CD4-positive, CD25-positive, alpha-beta regulatory T cell (primary cell): ENCODE measurements at regions not wholly inside any gene's neighbourhood (a gene's known extent, or its start where the extent isn't known, plus 50 kb on each side); places are given as distances from the start of the nearest gene placed in this dataset.

Source experiments
- ATAC-seq, 2 donors: fragments of 150-1000 bp; cut with Tn5 transposase; one replicate each; pipeline ENCODE4 v1.10.0; 2021; ENCODE audit warnings: low read depth in 2 of 2, moderate number of reproducible peaks in 2 of 2, moderate library complexity in 1 of 2
- DNase-seq, 3 donors: peaks; one replicate each; pipeline versions ENCODE4 v3.0.0 to v3.0.0-alpha.2; 2012 to 2022; ENCODE audit warnings: mixed read lengths in 1 of 3
- H3K27ac ChIP-seq: one replicate; pipeline ENCODE4 v1.7.0; 2013; ENCODE audit warnings: mild to moderate bottlenecking, low read length; ENCODE audit not compliant: insufficient read depth, poor library complexity, severe bottlenecking
- H3K27me3 ChIP-seq: one replicate; pipeline ENCODE4 v1.7.0; 2013; ENCODE audit warnings: low read length; ENCODE audit not compliant: control insufficient read depth, insufficient read depth
- H3K36me3 ChIP-seq: one replicate; pipeline ENCODE4 v1.7.0; 2013; ENCODE audit warnings: mild to moderate bottlenecking, low read length, moderate library complexity; ENCODE audit not compliant: control insufficient read depth, insufficient read depth
- H3K4me1 ChIP-seq: 2 replicates; pipeline ENCODE4 v1.7.0; 2013; ENCODE audit warnings: mild to moderate bottlenecking, low read length; ENCODE audit not compliant: insufficient read depth, control insufficient read depth, poor library complexity, severe bottlenecking
- H3K4me3 ChIP-seq: one replicate; pipeline ENCODE4 v1.7.0; 2013; ENCODE audit warnings: low read depth, mild to moderate bottlenecking, low read length, moderate library complexity
- H3K9me3 ChIP-seq, 2 experiments: 1 replicate in 1 of 2; 2 replicates in 1 of 2; pipeline ENCODE4 v1.7.0; 2013; ENCODE audit warnings: low read length in 2 of 2, mild to moderate bottlenecking in 1 of 2, moderate library complexity in 1 of 2; ENCODE audit not compliant: control insufficient read depth in 2 of 2
- H3K27ac Mint-ChIP-seq, 3 donors: one replicate each; pipeline ENCODE4 v1.8.0; 2020 to 2022; ENCODE audit warnings: mild to moderate bottlenecking in 3 of 3, mixed read lengths in 3 of 3, moderate library complexity in 2 of 3
- H3K27me3 Mint-ChIP-seq: one replicate; pipeline ENCODE4 v1.8.0; 2022; ENCODE audit warnings: mild to moderate bottlenecking, mixed read lengths
- H3K36me3 Mint-ChIP-seq: one replicate; pipeline ENCODE4 v1.8.0; 2020; ENCODE audit warnings: mixed read lengths
- H3K4me1 Mint-ChIP-seq, 4 donors: one replicate each; pipeline ENCODE4 v1.8.0; 2020 to 2022; ENCODE audit warnings: mixed read lengths in 4 of 4, mild to moderate bottlenecking in 1 of 4
- H3K4me3 Mint-ChIP-seq, 4 donors: one replicate each; pipeline ENCODE4 v1.8.0; 2020 to 2022; ENCODE audit warnings: mild to moderate bottlenecking in 4 of 4, mixed read lengths in 4 of 4, moderate library complexity in 3 of 4
- H3K9me3 Mint-ChIP-seq, 7 donors: one replicate each; pipeline ENCODE4 v1.8.0; 2020 to 2022; ENCODE audit warnings: mixed read lengths in 7 of 7, mild to moderate bottlenecking in 3 of 7, moderate library complexity in 2 of 7

DNA sequence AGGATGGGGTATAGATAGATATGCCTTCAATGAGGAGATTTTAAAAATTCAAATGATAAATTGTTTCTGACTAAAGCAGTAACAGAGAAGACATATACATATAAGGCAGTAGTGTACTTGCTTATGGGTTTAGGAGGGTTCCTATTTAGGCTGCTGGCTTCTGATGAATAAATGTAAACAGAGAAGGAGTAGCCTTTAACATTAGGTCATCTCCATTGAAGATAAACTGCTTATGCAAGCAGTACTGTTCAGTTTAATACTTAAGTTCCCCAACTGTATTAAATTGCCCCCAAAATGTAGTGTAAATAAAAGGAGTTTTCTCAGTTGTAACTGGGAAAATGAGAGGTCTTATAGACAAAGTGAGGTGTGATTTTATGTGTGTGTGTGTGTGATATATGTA is 217.7 kb upstream of the TMEFF2 start:
- H3K9me3 Mint-ChIP-seq = peaks cover 0 to 2% (median 0%) of the 10 kb centered on the region in 7 donors
- H3K4me1 Mint-ChIP-seq = no peaks in the 10 kb centered on the region
- H3K4me3 ChIP-seq = no peak overlapping the region
- no peak overlapping the region for H3K4me3 Mint-ChIP-seq
- peak overlapping the region in 1 of 3 donors; percentile 6 for H3K27ac Mint-ChIP-seq
- H3K36me3 ChIP-seq = no peaks in the 10 kb centered on the region
- no peaks in the 10 kb centered on the region for H3K9me3 ChIP-seq
- no peaks in the 10 kb centered on the region for H3K27me3 ChIP-seq
- no peaks in the 10 kb centered on the region for H3K4me1 ChIP-seq
- no peaks in the 10 kb centered on the region for H3K27me3 Mint-ChIP-seq
- DNase-seq (no peak), ATAC-seq (no peak)
- no peaks in the 10 kb centered on the region for H3K36me3 Mint-ChIP-seq
- H3K27ac ChIP-seq = no peak overlapping the region

DNA sequence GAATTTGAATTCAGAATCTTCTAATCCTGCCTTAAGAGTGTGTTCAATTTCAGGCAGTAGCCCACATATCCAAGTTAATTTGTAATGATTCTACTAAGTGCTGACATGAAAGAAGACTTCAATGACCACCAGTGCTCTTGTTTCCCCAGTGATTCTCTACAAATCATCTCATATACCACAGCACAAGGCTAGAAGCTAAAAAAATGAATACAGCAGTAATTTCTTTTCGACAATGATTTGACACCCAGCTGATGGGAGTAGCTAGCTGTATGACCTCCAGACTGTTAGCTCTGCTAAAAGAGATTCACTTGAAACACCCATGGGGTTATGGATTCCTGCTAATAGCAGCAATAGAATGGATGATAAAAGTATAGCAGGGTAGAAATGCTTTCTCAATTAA is 217.0 kb upstream of the TMEFF2 start:
- Histone ChIP-seq H3K36me3 (no peaks in the 10 kb centered on the region), H3K27me3 (no peaks in the 10 kb centered on the region), H3K4me1 (no peaks in the 10 kb centered on the region), H3K27ac (no peak overlapping the region), H3K9me3 (no peaks in the 10 kb centered on the region), H3K4me3 (no peak overlapping the region)
- H3K27me3 Mint-ChIP-seq = no peaks in the 10 kb centered on the region
- no peaks in the 10 kb centered on the region for H3K36me3 Mint-ChIP-seq
- H3K9me3 Mint-ChIP-seq = peaks cover 0 to 2% (median 0%) of the 10 kb centered on the region in 7 donors
- H3K4me1 Mint-ChIP-seq = no peaks in the 10 kb centered on the region
- no peak overlapping the region for H3K27ac Mint-ChIP-seq
- no peak for ATAC-seq
- no peak overlapping the region for H3K4me3 Mint-ChIP-seq
- DNase-seq = no peak

DNA sequence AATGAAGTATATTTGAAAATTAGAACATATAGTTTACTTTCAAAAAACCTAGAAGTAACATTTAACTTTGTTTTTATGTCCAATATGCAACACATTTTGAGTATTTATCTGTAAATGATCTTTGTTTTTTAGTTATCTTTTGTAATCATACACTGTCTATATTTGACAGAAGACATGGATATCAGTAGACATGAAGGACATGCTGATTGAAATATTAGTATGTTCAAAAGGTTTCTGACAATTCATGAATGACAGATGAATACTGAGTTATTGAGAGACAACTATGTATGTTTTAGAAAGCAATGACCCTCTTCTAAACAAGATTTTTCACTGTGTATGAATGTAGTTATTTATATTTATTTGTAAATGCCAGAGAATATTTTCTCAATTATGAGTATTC is 215.6 kb upstream of the TMEFF2 start:
- H3K27me3 Mint-ChIP-seq = no peaks in the 10 kb centered on the region
- Histone ChIP-seq H3K9me3 (no peaks in the 10 kb centered on the region), H3K36me3 (no peaks in the 10 kb centered on the region), H3K27ac (no peak overlapping the region), H3K4me3 (no peak overlapping the region), H3K27me3 (no peaks in the 10 kb centered on the region), H3K4me1 (no peaks in the 10 kb centered on the region)
- no peak overlapping the region for H3K4me3 Mint-ChIP-seq
- no peaks in the 10 kb centered on the region for H3K4me1 Mint-ChIP-seq
- ATAC-seq (no peak), DNase-seq (no peak)
- no peak overlapping the region for H3K27ac Mint-ChIP-seq
- peaks cover 0 to 2% (median 0%) of the 10 kb centered on the region in 7 donors for H3K9me3 Mint-ChIP-seq
- H3K36me3 Mint-ChIP-seq = no peaks in the 10 kb centered on the region

DNA sequence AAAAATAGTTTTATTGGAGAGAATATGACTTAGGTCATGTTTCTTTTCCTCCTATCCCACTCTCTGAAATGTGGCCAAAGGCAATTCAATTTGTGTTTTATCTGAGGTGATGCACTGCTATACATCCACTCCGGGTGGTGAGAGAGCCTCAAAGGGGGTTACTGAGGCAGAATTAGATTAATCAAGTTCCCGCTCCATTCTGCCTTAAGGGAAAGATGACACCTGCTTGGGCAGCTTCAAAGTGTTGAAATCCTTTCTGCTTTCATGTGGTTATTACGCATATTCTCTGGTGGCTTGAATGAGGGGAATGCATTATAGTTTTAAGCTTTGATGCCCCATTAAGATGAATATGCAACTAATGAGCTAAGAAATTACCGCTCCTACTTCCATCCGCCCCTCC is 213.0 kb upstream of the TMEFF2 start:
- Histone ChIP-seq H3K27me3 (no peaks in the 10 kb centered on the region), H3K4me3 (no peak overlapping the region), H3K27ac (no peak overlapping the region), H3K4me1 (no peaks in the 10 kb centered on the region), H3K36me3 (no peaks in the 10 kb centered on the region), H3K9me3 (no peaks in the 10 kb centered on the region)
- no peak overlapping the region for H3K27ac Mint-ChIP-seq
- DNase-seq = no peak
- no peaks in the 10 kb centered on the region for H3K4me1 Mint-ChIP-seq
- no peak for ATAC-seq
- no peak overlapping the region for H3K4me3 Mint-ChIP-seq
- no peaks in the 10 kb centered on the region for H3K27me3 Mint-ChIP-seq
- H3K36me3 Mint-ChIP-seq = no peaks in the 10 kb centered on the region
- peaks cover 0 to 3% (median 0%) of the 10 kb centered on the region in 7 donors for H3K9me3 Mint-ChIP-seq

DNA sequence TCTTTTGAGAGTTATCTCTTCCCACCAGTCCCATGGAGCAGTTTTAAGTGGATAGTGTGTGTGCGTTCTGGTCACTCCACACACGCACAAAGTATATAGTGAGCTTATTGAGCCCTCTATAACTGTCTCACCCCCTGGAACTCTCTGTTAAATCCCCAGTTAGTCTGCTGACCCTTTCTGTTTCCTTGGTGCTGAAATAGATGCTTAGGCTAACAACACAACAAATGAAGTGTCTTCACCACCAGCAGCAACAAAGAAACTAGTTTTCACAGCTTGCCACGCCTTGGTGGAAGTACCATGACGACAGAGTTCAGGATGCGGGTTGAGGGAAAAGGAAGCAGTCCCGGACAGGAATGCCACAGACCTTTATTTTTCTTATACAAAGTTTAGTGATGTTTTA is 203.5 kb upstream of the TMEFF2 start:
- no peaks in the 10 kb centered on the region for H3K4me1 ChIP-seq
- H3K27me3 Mint-ChIP-seq = no peaks in the 10 kb centered on the region
- H3K27ac Mint-ChIP-seq = no peak overlapping the region

DNA sequence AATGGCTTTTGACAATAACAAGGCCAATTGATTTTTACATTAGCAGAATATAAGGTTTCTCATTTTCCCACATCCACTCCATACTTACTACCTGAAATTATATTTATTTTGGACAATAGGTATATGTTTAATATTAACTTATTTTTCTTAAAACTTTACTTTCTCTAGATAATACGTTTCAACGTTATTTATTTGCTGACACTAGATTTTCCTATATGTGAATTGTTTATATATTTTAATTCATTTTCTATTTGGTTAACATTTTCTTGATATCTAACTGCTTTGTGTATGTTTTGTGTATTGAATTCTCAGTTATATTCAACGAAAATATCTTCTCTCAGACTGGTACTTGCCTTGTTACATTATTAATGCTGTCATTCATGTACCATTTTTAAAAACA is 199.9 kb upstream of the TMEFF2 start:
- DNase-seq = no peak
- Histone ChIP-seq H3K4me1 (no peaks in the 10 kb centered on the region), H3K4me3 (no peak overlapping the region), H3K9me3 (no peaks in the 10 kb centered on the region), H3K27ac (no peak overlapping the region), H3K27me3 (no peaks in the 10 kb centered on the region), H3K36me3 (no peaks in the 10 kb centered on the region)
- no peaks in the 10 kb centered on the region for H3K27me3 Mint-ChIP-seq
- H3K36me3 Mint-ChIP-seq = no peaks in the 10 kb centered on the region
- H3K27ac Mint-ChIP-seq = no peak overlapping the region
- no peaks in the 10 kb centered on the region for H3K4me1 Mint-ChIP-seq
- no peak for ATAC-seq
- H3K4me3 Mint-ChIP-seq = no peak overlapping the region
- H3K9me3 Mint-ChIP-seq = peaks cover 0 to 14% (median 3%) of the 10 kb centered on the region in 7 donors

More for the DNA sequence above, 203.5 kb upstream of the TMEFF2 start:
- Mint-ChIP-seq H3K4me3 (no peak overlapping the region), H3K9me3 (peaks cover 0 to 14% (median 2%) of the 10 kb centered on the region in 7 donors), H3K36me3 (no peaks in the 10 kb centered on the region), H3K4me1 (no peaks in the 10 kb centered on the region)
- no peaks in the 10 kb centered on the region for H3K9me3 ChIP-seq
- H3K27me3 ChIP-seq = no peaks in the 10 kb centered on the region
- H3K4me3 ChIP-seq = no peak overlapping the region
- H3K36me3 ChIP-seq = no peaks in the 10 kb centered on the region
- ATAC-seq = no peak
- DNase-seq = no peak
- H3K27ac ChIP-seq = no peak overlapping the region

DNA sequence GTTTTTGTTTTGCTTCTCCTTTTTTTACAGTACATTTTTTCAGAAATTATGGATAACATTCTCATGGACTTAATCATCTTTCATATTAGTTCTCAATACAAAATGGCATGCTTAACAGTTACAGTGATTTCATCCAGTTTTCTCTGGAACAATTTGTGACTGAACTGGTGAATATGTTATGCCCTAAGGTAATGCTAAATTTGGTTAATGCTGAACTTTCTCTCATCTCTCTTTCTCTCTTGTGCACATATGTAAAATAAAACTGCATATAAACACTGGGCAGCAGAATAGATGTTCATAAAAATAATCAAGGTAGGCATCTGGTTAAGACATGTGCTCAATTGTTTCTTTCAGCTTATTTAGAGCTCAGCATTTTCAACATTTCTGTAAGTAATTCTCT is 196.3 kb upstream of the TMEFF2 start:
- no peaks in the 10 kb centered on the region for H3K27me3 ChIP-seq
- Mint-ChIP-seq H3K9me3 (peaks cover 0 to 9% (median 3%) of the 10 kb centered on the region in 7 donors), H3K36me3 (no peaks in the 10 kb centered on the region), H3K4me1 (no peaks in the 10 kb centered on the region), H3K27me3 (no peaks in the 10 kb centered on the region), H3K4me3 (no peak overlapping the region), H3K27ac (no peak overlapping the region)
- H3K27ac ChIP-seq = no peak overlapping the region
- DNase-seq (no peak), ATAC-seq (no peak)
- H3K4me1 ChIP-seq = no peaks in the 10 kb centered on the region
- H3K9me3 ChIP-seq = no peaks in the 10 kb centered on the region
- no peak overlapping the region for H3K4me3 ChIP-seq
- no peaks in the 10 kb centered on the region for H3K36me3 ChIP-seq

DNA sequence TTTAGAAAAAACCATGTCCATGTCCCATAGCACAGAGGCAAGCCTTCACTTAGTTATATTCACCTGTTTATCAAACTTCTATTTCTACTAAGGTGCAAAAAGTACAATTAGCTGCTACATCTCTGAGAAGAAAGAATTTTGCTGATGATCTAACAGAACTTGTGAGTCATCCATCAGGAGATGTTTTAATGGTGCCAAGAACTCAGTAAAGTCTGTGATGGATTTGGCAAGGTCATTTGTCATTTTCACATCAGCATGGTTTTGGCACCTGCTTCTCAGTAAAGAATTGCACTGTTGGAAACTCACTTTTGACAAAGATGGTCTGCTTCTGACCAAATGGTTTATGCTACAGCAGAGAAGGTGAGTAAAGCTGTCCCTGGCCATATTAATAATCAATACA is 195.7 kb upstream of the TMEFF2 start:
- Mint-ChIP-seq H3K4me1 (no peaks in the 10 kb centered on the region), H3K9me3 (peaks cover 0 to 9% (median 3%) of the 10 kb centered on the region in 7 donors), H3K36me3 (no peaks in the 10 kb centered on the region), H3K4me3 (no peak overlapping the region), H3K27me3 (no peaks in the 10 kb centered on the region), H3K27ac (no peak overlapping the region)
- ATAC-seq = no peak
- H3K4me3 ChIP-seq = no peak overlapping the region
- DNase-seq = no peak
- no peaks in the 10 kb centered on the region for H3K4me1 ChIP-seq
- no peaks in the 10 kb centered on the region for H3K36me3 ChIP-seq
- no peaks in the 10 kb centered on the region for H3K27me3 ChIP-seq
- no peak overlapping the region for H3K27ac ChIP-seq
- H3K9me3 ChIP-seq = no peaks in the 10 kb centered on the region
